ENCODE measurements at regions not wholly inside any gene's neighbourhood (a gene's known extent, or its start where the extent isn't known, plus 50 kb on each side); places are given as distances from the start of the nearest gene placed in this dataset.

DNA sequence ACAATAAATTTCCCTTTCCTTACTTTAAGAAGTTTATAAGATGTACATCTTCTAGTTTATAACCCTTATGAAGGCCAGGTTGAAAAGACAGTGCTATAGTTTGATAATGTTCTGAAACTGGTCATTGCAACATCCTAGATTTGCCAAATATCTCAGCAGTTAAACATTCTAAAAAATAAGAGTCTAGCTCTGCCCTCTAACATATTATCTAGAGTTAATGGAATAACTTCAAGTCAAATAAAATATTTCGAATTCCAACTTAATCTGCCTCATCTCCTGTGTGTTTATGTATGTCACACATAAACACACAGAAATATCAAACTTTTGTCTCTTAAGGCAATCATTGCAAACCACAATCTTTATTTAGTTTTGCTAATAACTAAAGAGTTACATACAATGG is 796.6 kb downstream of the TLE1 start:
- TF ChIP-seq EZH2 (IDR thresholded peaks at IDR 0.05; ENCODE audit: borderline replicate concordance), result no peak
- TF ChIP-seq, protein P1, sequence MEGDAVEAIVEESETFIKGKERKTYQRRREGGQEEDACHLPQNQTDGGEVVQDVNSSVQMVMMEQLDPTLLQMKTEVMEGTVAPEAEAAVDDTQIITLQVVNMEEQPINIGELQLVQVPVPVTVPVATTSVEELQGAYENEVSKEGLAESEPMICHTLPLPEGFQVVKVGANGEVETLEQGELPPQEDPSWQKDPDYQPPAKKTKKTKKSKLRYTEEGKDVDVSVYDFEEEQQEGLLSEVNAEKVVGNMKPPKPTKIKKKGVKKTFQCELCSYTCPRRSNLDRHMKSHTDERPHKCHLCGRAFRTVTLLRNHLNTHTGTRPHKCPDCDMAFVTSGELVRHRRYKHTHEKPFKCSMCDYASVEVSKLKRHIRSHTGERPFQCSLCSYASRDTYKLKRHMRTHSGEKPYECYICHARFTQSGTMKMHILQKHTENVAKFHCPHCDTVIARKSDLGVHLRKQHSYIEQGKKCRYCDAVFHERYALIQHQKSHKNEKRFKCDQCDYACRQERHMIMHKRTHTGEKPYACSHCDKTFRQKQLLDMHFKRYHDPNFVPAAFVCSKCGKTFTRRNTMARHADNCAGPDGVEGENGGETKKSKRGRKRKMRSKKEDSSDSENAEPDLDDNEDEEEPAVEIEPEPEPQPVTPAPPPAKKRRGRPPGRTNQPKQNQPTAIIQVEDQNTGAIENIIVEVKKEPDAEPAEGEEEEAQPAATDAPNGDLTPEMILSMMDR (IDR thresholded peaks at IDR 0.05; ENCODE audit: poor library complexity), result no peak
- TF ChIP-seq EZH2phosphoT487 (IDR thresholded peaks at IDR 0.05; ENCODE audit: low read depth, severe bottlenecking, unreplicated experiment), result no peak
- Histone ChIP-seq H3K4me3 (no peak overlapping the region), H3K27me3 (no peaks in the 10 kb centered on the region), H3K4me2 (no peak overlapping the region), H3K79me2 (no peaks in the 10 kb centered on the region), H4K20me1 (ENCODE audit: insufficient read depth, poor library complexity, severe bottlenecking) (no peaks in the 10 kb centered on the region), H3K9me2 (replicated peaks; ENCODE audit: insufficient read depth) (no peaks in the 10 kb centered on the region), H3K9me3 (ENCODE audit: low read depth) (no peaks in the 10 kb centered on the region), H3K27ac (no peak overlapping the region), H3K36me3 (replicated peaks; ENCODE audit: insufficient read depth, low read depth) (no peaks in the 10 kb centered on the region), H3K4me1 (ENCODE audit: insufficient read depth) (no peaks in the 10 kb centered on the region), H2AFZ (no peak overlapping the region)
- WGBS (ENCODE audit: low lambda C conversion rate, missing lambda C conversion rate), result 73% methylated on average over 1 of the region's 1 CpG
- DNase-seq (ENCODE audit: low spot score), result no peak

DNA sequence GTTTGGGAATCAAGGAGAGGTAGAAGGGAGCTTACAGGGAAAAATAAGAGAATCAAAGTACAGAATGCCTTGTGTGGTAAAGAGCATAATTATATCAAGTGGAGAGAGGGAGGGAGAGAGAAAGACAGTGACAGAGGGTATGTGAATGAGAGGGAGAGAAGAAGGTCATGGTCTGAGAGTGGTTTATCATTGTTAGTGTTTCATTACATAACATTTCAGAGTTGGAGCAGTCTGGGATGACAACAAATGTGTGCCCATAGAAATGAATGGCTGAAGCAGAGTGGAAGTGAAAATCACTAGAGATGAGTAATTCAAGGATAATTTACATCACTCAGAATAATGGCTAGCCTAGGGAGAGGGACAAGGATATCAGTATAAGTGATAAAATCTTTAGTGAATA is 799.2 kb downstream of the TLE1 start:
- no peak overlapping the region for H3K27ac ChIP-seq
- H3K9me3 ChIP-seq (ENCODE audit: low read depth), result no peaks in the 10 kb centered on the region
- H3K4me1 ChIP-seq (ENCODE audit: insufficient read depth), result no peaks in the 10 kb centered on the region
- H4K20me1 ChIP-seq (ENCODE audit: insufficient read depth, poor library complexity, severe bottlenecking), result no peaks in the 10 kb centered on the region
- no peak overlapping the region for H2AFZ ChIP-seq
- no peak for DNase-seq (ENCODE audit: low spot score)
- no peaks in the 10 kb centered on the region for H3K9me2 ChIP-seq (replicated peaks; ENCODE audit: insufficient read depth)
- H3K36me3 ChIP-seq (replicated peaks; ENCODE audit: insufficient read depth, low read depth), result no peaks in the 10 kb centered on the region
- no peaks in the 10 kb centered on the region for H3K27me3 ChIP-seq
- no peak overlapping the region for H3K4me3 ChIP-seq
- TF ChIP-seq, protein P1 (IDR thresholded peaks at IDR 0.05; ENCODE audit: poor library complexity), result no peak
- no peak for TF ChIP-seq EZH2phosphoT487 (IDR thresholded peaks at IDR 0.05; ENCODE audit: low read depth, severe bottlenecking, unreplicated experiment)
- TF ChIP-seq EZH2 (IDR thresholded peaks at IDR 0.05; ENCODE audit: borderline replicate concordance), result no peak
- no peak overlapping the region for H3K4me2 ChIP-seq
- H3K79me2 ChIP-seq, result no peaks in the 10 kb centered on the region

- Histone ChIP-seq H3K9me3 (ENCODE audit: low read depth) (no peaks in the 10 kb centered on the region), H3K36me3 (replicated peaks; ENCODE audit: insufficient read depth, low read depth) (no peaks in the 10 kb centered on the region), H4K20me1 (ENCODE audit: insufficient read depth, poor library complexity, severe bottlenecking) (no peaks in the 10 kb centered on the region), H3K27me3 (no peaks in the 10 kb centered on the region), H2AFZ (no peak overlapping the region), H3K4me2 (no peak overlapping the region), H3K27ac (no peak overlapping the region), H3K79me2 (no peaks in the 10 kb centered on the region), H3K9me2 (replicated peaks; ENCODE audit: insufficient read depth) (no peaks in the 10 kb centered on the region), H3K4me1 (ENCODE audit: insufficient read depth) (no peaks in the 10 kb centered on the region), H3K4me3 (no peak overlapping the region)
- WGBS (ENCODE audit: low lambda C conversion rate, missing lambda C conversion rate), result 89% methylated on average over 5 of the region's 5 CpGs
- DNase-seq (ENCODE audit: low spot score), result peak; percentile 4
- TF ChIP-seq, protein P1 (IDR thresholded peaks at IDR 0.05; ENCODE audit: poor library complexity), result peak; percentile 13
- no peak for TF ChIP-seq EZH2phosphoT487 (IDR thresholded peaks at IDR 0.05; ENCODE audit: low read depth, severe bottlenecking, unreplicated experiment)
- no peak for TF ChIP-seq EZH2 (IDR thresholded peaks at IDR 0.05; ENCODE audit: borderline replicate concordance)
Measured at GRCh38 chr9:80885894-80886293, 803.5 kb downstream of the TLE1 start.

Data from hepatocyte (in vitro differentiated cells).